Testis (tissue), 2 donors: ENCODE measurements at regions not wholly inside any gene's neighbourhood (a gene's known extent, or its start where the extent isn't known, plus 50 kb on each side); places are given as distances from the start of the nearest gene placed in this dataset.

Experiments
- POLR2A ChIP-seq: fragments of 450-650 bp; IDR thresholded peaks from one replicate; pipeline ENCODE4 v1.6.1; 2017; ENCODE audit warnings: antibody characterized with exemption, mild to moderate bottlenecking, moderate library complexity
- TF ChIP-seq, protein P1 (sequence below), 3 experiments: fragments of 450-650 bp in 2 of 3; fragments of 200-600 bp in 1 of 3; sonication (generic) in 1 of 3; IDR thresholded peaks; one replicate each; pipeline ENCODE4 v1.5.1; 2016 to 2019; ENCODE audit warnings: antibody characterized with exemption in 3 of 3, mild to moderate bottlenecking in 2 of 3, moderate library complexity in 1 of 3

DNA sequence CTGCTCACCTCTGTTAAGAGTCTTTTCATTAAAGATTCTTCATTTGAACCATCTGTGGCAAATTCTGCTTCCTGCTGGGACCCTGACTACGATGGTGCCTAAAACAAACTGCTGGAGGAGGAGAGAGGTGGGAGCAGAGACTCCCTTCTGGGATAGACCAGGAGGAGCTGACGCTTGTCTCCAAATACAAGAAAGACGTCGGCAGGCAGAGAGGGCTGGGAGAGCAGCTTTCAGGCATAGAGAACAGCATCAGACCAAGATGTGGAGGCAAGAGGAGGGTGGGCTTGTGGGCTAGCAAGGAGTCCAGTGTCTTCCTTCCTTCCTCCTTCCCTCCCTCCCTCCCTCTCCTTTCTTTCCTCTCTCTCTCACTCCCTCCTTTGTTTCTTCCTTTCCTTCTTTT lies 358.6 kb downstream of the VRK1 start:
- no peak for TF ChIP-seq POLR2A
- TF ChIP-seq, protein P1, sequence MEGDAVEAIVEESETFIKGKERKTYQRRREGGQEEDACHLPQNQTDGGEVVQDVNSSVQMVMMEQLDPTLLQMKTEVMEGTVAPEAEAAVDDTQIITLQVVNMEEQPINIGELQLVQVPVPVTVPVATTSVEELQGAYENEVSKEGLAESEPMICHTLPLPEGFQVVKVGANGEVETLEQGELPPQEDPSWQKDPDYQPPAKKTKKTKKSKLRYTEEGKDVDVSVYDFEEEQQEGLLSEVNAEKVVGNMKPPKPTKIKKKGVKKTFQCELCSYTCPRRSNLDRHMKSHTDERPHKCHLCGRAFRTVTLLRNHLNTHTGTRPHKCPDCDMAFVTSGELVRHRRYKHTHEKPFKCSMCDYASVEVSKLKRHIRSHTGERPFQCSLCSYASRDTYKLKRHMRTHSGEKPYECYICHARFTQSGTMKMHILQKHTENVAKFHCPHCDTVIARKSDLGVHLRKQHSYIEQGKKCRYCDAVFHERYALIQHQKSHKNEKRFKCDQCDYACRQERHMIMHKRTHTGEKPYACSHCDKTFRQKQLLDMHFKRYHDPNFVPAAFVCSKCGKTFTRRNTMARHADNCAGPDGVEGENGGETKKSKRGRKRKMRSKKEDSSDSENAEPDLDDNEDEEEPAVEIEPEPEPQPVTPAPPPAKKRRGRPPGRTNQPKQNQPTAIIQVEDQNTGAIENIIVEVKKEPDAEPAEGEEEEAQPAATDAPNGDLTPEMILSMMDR (IDR thresholded peaks at IDR 0.05): no peak
